Astrocyte (in vitro differentiated cells and primary cell): ENCODE measurements at regions not wholly inside any gene's neighbourhood (a gene's known extent, or its start where the extent isn't known, plus 50 kb on each side); places are given as distances from the start of the nearest gene placed in this dataset.

Experiments
- CTCF ChIP-seq: IDR thresholded peaks from 2 replicates; pipeline ENCODE4 v1.5.1; 2011; ENCODE audit warnings: low read depth, mild to moderate bottlenecking, inconsistent platforms, low read length, moderate library complexity; ENCODE audit not compliant: insufficient read depth
- EZH2 ChIP-seq: IDR thresholded peaks from 2 replicates; pipeline ENCODE4 v1.6.1; 2012; ENCODE audit warnings: mild to moderate bottlenecking, low read length, inconsistent platforms; ENCODE audit not compliant: insufficient read depth

GRCh38 chr2:3137651-3138300 lies 239.8 kb downstream of the EIPR1 start:
- TF ChIP-seq CTCF (no peak), EZH2 (no peak)
